NT2/D1 (cell line): ENCODE measurements at regions not wholly inside any gene's neighbourhood (a gene's known extent, or its start where the extent isn't known, plus 50 kb on each side); places are given as distances from the start of the nearest gene placed in this dataset.
"Not testable (repeated sequence)": the region's sequence is repeated elsewhere in the genome, so short reads cannot be mapped to it uniquely, and the experiment has no call there.

ENCODE experiments used
- DNase-seq: peaks from one replicate; pipeline ENCODE4 v3.0.0-alpha.2; 2011; ENCODE audit warnings: low read depth, low spot score
- H3K27me3 ChIP-seq: 2 replicates; pipeline ENCODE4 v1.6.0; 2011; ENCODE audit warnings: mild to moderate bottlenecking; ENCODE audit not compliant: insufficient read length, insufficient read depth
- H3K36me3 ChIP-seq: 2 replicates; pipeline ENCODE4 v1.6.1; 2011; ENCODE audit warnings: mild to moderate bottlenecking, low read length, mixed read lengths; ENCODE audit not compliant: insufficient read depth, insufficient read length
- H3K4me1 ChIP-seq: 2 replicates; pipeline ENCODE4 v1.5.1; 2011; ENCODE audit not compliant: insufficient read depth, insufficient read length
- H3K4me3 ChIP-seq: 2 replicates; pipeline ENCODE4 v1.5.1; 2011; ENCODE audit warnings: low read depth; ENCODE audit not compliant: insufficient read length
- H3K9ac ChIP-seq: 2 replicates; pipeline ENCODE4 v1.6.0; 2011; ENCODE audit warnings: low read depth; ENCODE audit not compliant: insufficient read length
- H3K9me3 ChIP-seq: 2 replicates; pipeline ENCODE4 v1.5.1; 2011; ENCODE audit warnings: mild to moderate bottlenecking, low read length; ENCODE audit not compliant: insufficient read depth
- SUZ12 ChIP-seq: IDR thresholded peaks from 2 replicates; pipeline ENCODE4 v1.6.1; 2011; ENCODE audit not compliant: insufficient read length, insufficient read depth; ENCODE audit errors: extremely low read depth
- YY1 ChIP-seq: IDR thresholded peaks from 2 replicates; pipeline ENCODE4 v1.6.1; 2011; ENCODE audit not compliant: insufficient read length, insufficient read depth
- ZNF274 ChIP-seq: IDR thresholded peaks from 2 replicates; pipeline ENCODE4 v1.6.1; 2011; ENCODE audit warnings: mild to moderate bottlenecking, low read depth, low read length

DNA sequence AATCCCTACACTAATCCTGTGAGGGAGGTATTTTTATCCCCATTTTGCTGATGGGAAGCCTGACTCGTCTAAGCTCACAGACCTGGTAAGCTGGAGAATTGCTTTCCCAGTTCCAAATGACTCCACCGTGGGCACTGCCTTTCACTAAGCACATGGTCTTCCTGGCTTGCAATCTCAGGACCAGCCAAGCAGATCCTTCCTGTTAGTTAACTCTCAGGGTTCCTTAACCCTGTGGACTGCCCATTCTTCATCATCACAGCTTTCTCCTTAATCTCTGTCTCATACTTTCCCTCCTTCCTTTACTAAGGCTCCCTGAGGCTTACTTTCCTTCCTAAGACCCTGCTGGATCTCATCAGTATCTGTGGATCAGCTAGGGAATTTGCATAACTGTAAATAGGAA, 122.2 kb upstream of the ZEB2 start:
- H3K9me3 ChIP-seq = no peaks in the 10 kb centered on the region

DNA sequence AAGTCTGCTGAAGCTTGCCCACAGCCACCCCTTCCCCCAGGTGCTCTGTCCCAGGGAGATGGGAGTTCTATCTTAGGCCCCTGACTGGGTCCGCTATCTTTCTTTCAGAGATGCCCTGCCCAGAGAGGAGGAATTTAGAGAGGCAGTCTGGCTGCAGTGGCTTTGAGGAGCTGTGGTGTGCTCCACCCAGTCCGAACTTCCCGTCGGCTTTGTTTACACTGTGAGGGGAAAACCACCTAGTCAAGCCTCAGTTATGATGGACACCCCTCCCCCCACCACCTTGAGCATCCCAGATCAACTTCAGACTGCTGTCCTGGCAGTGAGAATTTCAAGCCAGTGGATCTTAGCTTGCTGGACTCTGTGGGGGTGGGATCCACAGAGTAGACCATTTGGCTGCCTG, 118.3 kb upstream of the ZEB2 start:
- H3K27me3 ChIP-seq, H3K36me3 ChIP-seq, H3K4me1 ChIP-seq, H3K9ac ChIP-seq, H3K9me3 ChIP-seq, DNase-seq, H3K4me3 ChIP-seq: not testable (repeated sequence)

More for the DNA sequence above, 122.2 kb upstream of the ZEB2 start:
- Histone ChIP-seq H3K9ac (no peak overlapping the region), H3K4me1 (no peaks in the 10 kb centered on the region), H3K27me3 (no peaks in the 10 kb centered on the region), H3K4me3 (no peak overlapping the region), H3K36me3 (no peaks in the 10 kb centered on the region)
- TF ChIP-seq YY1 = no peak
- no peak for TF ChIP-seq SUZ12
- no peak for TF ChIP-seq ZNF274
- DNase-seq = no peak

DNA sequence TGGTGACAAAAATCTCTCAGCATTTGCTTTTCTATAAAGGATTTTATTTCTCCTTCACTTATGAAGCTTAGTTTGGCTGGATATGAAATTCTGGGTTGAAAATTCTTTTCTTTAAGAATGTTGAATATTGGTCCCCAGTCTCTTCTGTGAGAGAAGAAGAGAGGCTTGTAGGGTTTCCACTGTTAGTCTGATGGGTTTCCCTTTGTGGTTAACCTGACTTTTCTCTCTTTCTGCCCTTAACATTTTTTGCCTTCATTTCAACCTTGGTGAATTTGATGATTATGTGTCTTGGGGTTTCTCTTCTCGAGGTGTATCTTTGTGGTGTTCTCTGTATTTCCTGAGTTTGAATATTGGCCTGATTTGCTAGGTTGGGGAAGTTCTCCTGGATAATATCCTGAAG, 116.9 kb upstream of the ZEB2 start:
- H3K9me3 ChIP-seq, H3K27me3 ChIP-seq, H3K4me1 ChIP-seq, DNase-seq, H3K4me3 ChIP-seq, H3K36me3 ChIP-seq, H3K9ac ChIP-seq: not testable (repeated sequence)

DNA sequence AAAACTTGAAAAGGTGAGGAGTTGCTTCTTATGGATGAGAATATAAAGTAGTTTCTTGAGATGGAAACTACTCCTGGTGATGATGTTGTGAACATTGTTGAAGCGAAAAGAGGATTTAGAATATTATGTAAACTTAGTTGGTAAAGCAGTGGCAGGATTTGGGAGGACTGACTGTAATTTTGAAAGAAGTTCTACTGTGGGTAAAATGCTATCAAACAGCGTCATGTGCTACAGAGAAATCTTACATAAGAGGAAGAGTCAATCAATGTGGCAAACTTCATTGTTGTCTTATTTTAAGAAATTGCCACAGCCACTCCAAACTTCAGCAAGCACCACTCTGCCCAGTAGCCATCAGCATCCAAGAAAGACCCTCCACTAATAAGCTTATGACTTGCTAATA, 112.9 kb upstream of the ZEB2 start:
- no peaks in the 10 kb centered on the region for H3K9me3 ChIP-seq
- H3K9ac ChIP-seq = no peak overlapping the region
- no peak overlapping the region for H3K4me3 ChIP-seq
- H3K4me1 ChIP-seq = no peaks in the 10 kb centered on the region
- H3K36me3 ChIP-seq = no peaks in the 10 kb centered on the region
- no peak for DNase-seq
- no peaks in the 10 kb centered on the region for H3K27me3 ChIP-seq
- TF ChIP-seq SUZ12 = no peak
- TF ChIP-seq ZNF274 = no peak
- TF ChIP-seq YY1 = no peak

DNA sequence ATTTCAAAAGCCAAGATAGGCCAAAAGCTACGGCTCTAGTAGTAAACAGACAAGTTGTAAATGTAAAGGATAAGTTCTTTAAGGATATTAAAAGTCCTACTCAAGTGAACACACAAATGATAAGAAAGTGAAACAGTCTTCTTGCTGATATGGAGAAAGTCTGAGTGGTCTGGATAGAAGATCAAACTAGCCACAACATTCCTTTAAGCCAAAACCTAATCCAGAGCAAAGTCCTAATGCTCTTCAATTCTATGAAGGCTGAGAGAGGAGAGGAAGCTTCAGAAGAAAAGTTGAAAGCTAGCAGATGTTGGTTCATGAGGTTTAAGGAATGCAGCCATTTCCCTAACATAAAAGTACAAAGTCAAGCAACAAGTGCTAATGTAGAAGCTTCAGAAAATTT, 111.7 kb upstream of the ZEB2 start:
- no peaks in the 10 kb centered on the region for H3K9me3 ChIP-seq
- no peak for DNase-seq
- no peaks in the 10 kb centered on the region for H3K36me3 ChIP-seq
- TF ChIP-seq ZNF274 = no peak
- no peak for TF ChIP-seq SUZ12
- no peak for TF ChIP-seq YY1
- H3K4me1 ChIP-seq = no peaks in the 10 kb centered on the region
- no peak overlapping the region for H3K9ac ChIP-seq
- H3K4me3 ChIP-seq = no peak overlapping the region
- no peaks in the 10 kb centered on the region for H3K27me3 ChIP-seq

DNA sequence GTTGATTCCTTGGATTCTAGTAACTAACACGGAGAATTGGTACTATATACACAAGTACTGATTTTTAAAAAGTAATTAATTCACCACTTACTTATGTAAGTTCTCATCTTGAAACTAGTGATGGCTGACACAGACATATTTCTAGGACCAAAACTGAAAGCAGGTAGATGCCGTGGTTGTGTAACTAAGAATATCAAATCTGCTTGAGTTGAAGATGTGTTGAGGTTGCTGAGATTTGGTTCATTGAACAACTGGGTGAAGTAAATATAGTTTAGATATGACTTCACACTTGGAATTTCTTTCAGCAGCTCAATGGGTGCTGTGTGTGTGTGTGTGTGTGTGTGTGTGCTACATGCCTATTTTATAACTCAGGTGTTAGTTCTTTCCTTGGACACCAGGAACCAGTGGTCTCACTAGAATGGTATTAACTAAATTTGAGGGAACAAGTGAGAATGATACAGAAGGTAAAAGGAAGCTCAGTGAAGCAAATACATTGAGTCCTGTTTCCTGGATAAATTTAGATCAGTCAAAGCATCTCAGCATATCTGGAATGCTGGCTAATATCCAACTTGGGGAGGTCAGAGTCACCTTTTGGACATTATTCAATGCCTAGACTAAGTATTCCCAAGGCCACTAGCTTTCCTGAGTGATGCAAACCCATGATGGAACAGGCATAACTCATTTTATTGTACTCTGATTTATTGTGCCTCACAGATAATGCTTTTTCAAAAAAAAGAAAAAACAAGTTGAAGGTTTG, 110.7 kb upstream of the ZEB2 start:
- TF ChIP-seq ZNF274 (no peak), YY1 (no peak), SUZ12 (no peak)
- Histone ChIP-seq H3K4me3 (no peak overlapping the region), H3K9me3 (0 out of 2 replicates have a peak, but pooled peaks cover 2% of the 10 kb centered on the region), H3K36me3 (no peaks in the 10 kb centered on the region), H3K9ac (no peak overlapping the region), H3K27me3 (no peaks in the 10 kb centered on the region), H3K4me1 (no peaks in the 10 kb centered on the region)
- DNase-seq = no peak

DNA sequence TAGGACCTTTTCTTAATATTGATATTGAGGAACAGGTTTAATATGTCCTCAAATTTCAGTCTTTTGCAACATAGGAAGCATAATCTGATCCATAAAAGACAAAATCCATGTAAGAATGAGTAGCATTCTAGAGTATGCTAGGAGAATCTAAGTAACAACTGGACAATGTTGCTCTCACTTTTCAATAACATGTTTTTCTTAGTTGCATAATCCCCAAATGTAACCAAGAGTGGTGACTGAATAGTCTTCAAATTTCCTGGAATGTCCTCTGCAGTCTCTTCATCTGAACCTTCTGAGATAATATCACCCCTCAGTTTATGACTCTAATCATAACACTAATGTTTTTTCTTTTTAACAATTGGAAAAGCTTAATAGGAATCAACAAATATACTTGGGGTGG, 110.0 kb upstream of the ZEB2 start:
- no peak for DNase-seq
- Histone ChIP-seq H3K9me3 (0 out of 2 replicates have a peak, but pooled peaks cover 3% of the 10 kb centered on the region), H3K27me3 (no peaks in the 10 kb centered on the region), H3K9ac (no peak overlapping the region), H3K36me3 (no peaks in the 10 kb centered on the region), H3K4me1 (no peaks in the 10 kb centered on the region), H3K4me3 (no peak overlapping the region)
- TF ChIP-seq SUZ12 (no peak), YY1 (no peak), ZNF274 (no peak)

DNA sequence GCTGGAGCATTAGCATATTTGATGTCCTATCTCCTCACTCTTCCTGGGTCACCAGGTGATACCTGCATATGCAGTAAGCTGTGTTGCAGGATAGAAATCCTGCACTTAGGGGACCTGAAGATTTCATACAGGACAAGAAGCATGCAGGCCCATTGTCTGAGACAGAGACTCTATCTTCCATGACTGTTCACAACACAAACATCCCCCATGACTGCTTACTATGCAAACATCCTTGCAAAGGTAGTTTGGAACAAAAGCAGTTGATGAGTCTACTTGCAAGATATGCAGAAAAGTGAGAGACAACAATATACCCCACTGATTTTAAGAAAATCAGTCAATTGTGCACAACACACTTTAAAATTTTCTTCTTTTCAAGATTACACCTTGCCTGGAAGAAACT, 108.6 kb upstream of the ZEB2 start:
- TF ChIP-seq ZNF274 = no peak
- no peak for TF ChIP-seq YY1
- no peak for TF ChIP-seq SUZ12
- no peaks in the 10 kb centered on the region for H3K36me3 ChIP-seq
- DNase-seq = no peak
- H3K27me3 ChIP-seq = no peaks in the 10 kb centered on the region
- H3K9ac ChIP-seq = no peak overlapping the region
- no peaks in the 10 kb centered on the region for H3K4me1 ChIP-seq
- H3K9me3 ChIP-seq = 0 out of 2 replicates have a peak, but pooled peaks cover 3% of the 10 kb centered on the region
- H3K4me3 ChIP-seq = no peak overlapping the region
